Testis (tissue), 2 donors: ENCODE measurements at regions not wholly inside any gene's neighbourhood (a gene's known extent, or its start where the extent isn't known, plus 50 kb on each side); places are given as distances from the start of the nearest gene placed in this dataset.
"Not testable (repeated sequence)": the region's sequence is repeated elsewhere in the genome, so short reads cannot be mapped to it uniquely, and the experiment has no call there.

Source experiments
- DNase-seq: peaks from one replicate; pipeline ENCODE4 v3.0.0-alpha.2; 2019
- H3K27ac ChIP-seq, 2 donors: fragments of 200-600 bp; sonication (generic); one replicate each; pipeline ENCODE4 v1.5.1; 2019
- H3K27me3 ChIP-seq: fragments of 200-600 bp; sonication (generic); one replicate; pipeline ENCODE4 v1.5.1; 2019
- H3K36me3 ChIP-seq: fragments of 200-600 bp; sonication (generic); one replicate; pipeline ENCODE4 v1.5.1; 2017; ENCODE audit warnings: low read depth; ENCODE audit errors: missing control alignments
- H3K4me1 ChIP-seq: fragments of 200-600 bp; sonication (generic); one replicate; pipeline ENCODE4 v1.5.1; 2019
- H3K4me3 ChIP-seq, 2 donors: fragments of 200-600 bp; sonication (generic); one replicate each; pipeline ENCODE4 v1.5.1; 2017 to 2019
- H3K9me3 ChIP-seq: fragments of 200-600 bp; sonication (generic); one replicate; pipeline ENCODE4 v1.5.1; 2017
- POLR2A ChIP-seq: fragments of 450-650 bp; IDR thresholded peaks from one replicate; pipeline ENCODE4 v1.6.1; 2017; ENCODE audit warnings: antibody characterized with exemption, mild to moderate bottlenecking, moderate library complexity
- WGBS, 2 donors: methylation state at CpG; one replicate each; pipeline ENCODE4 v1.1.5; 2018; 5-methylcytosine and 5-hydroxymethylcytosine counted together
- intact Hi-C: fragments of 100-400 bp; cut with DNase I; formaldehyde crosslinking; loops from one replicate; pipeline ENCODE4 v1.15.1; 2023; ENCODE audit warnings: low total_unique reads
- TF ChIP-seq, protein P1 (sequence below), 3 experiments: fragments of 450-650 bp in 2 of 3; fragments of 200-600 bp in 1 of 3; sonication (generic) in 1 of 3; IDR thresholded peaks; one replicate each; pipeline ENCODE4 v1.5.1; 2016 to 2019; ENCODE audit warnings: antibody characterized with exemption in 3 of 3, mild to moderate bottlenecking in 2 of 3, moderate library complexity in 1 of 3

DNA sequence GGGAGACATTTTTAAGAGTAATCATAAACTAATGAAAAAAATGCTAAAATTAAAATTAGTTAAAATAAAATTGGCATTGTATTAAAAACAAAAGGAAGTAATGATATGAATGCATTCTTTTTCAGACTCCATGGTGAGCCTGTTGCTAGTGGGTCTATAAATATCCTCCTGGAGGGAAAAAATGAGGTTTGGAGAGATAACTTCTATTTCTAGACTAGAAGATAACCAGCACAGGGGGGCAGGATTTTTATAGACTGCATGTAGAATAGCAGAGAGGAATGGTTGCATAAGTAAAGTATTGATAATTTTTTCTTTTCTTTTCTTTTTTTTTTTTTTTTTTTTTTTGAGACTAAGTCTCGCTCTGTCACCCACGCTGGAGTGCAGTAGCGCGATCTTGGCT, 835.8 kb upstream of the VRK2 start:
- Histone ChIP-seq H3K9me3 (no peaks in the 10 kb centered on the region), H3K27ac (no peak overlapping the region), H3K4me3 (no peak overlapping the region), H3K27me3 (no peaks in the 10 kb centered on the region), H3K36me3 (no peaks in the 10 kb centered on the region), H3K4me1 (no peaks in the 10 kb centered on the region)
- TF ChIP-seq, protein P1, sequence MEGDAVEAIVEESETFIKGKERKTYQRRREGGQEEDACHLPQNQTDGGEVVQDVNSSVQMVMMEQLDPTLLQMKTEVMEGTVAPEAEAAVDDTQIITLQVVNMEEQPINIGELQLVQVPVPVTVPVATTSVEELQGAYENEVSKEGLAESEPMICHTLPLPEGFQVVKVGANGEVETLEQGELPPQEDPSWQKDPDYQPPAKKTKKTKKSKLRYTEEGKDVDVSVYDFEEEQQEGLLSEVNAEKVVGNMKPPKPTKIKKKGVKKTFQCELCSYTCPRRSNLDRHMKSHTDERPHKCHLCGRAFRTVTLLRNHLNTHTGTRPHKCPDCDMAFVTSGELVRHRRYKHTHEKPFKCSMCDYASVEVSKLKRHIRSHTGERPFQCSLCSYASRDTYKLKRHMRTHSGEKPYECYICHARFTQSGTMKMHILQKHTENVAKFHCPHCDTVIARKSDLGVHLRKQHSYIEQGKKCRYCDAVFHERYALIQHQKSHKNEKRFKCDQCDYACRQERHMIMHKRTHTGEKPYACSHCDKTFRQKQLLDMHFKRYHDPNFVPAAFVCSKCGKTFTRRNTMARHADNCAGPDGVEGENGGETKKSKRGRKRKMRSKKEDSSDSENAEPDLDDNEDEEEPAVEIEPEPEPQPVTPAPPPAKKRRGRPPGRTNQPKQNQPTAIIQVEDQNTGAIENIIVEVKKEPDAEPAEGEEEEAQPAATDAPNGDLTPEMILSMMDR (IDR thresholded peaks at IDR 0.05): no peak
- WGBS, 2 donors: 74% methylated on average over 4 of the region's 4 CpGs
- no peak for DNase-seq
- intact Hi-C loops: no loop called here

DNA sequence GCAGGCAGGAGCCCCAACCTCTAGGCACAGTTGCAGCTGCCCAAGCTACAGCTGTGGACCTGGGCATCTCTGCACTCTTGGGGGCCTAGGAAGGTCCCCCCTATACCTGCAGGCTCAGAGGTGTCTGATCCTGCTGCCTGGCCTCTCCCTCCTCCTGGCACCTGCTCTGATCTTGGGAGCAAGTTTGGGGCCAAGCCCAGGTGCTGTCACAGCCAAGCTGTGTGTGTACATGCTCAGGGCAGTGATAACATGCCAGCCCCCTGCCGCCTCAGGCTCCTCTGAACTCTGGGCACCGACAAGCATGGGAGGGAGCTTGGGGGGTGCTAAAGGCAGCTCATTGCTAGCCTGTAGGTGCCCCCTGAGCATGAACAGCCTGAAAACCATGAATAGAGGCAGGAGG, 829.6 kb upstream of the VRK2 start:
- Histone ChIP-seq H3K4me3 (no peak overlapping the region), H3K9me3 (no peaks in the 10 kb centered on the region), H3K36me3 (no peaks in the 10 kb centered on the region), H3K4me1 (no peaks in the 10 kb centered on the region), H3K27me3 (no peaks in the 10 kb centered on the region), H3K27ac (no peak overlapping the region)
- no peak for DNase-seq
- WGBS, 2 donors: 100% methylated on average over 2 of the region's 2 CpGs; no CpG with 5 or more reads in 1 of the 2 donors
- intact Hi-C loops: no loop called here
- TF ChIP-seq, protein P1 (IDR thresholded peaks at IDR 0.05): no peak
- TF ChIP-seq POLR2A: no peak

DNA sequence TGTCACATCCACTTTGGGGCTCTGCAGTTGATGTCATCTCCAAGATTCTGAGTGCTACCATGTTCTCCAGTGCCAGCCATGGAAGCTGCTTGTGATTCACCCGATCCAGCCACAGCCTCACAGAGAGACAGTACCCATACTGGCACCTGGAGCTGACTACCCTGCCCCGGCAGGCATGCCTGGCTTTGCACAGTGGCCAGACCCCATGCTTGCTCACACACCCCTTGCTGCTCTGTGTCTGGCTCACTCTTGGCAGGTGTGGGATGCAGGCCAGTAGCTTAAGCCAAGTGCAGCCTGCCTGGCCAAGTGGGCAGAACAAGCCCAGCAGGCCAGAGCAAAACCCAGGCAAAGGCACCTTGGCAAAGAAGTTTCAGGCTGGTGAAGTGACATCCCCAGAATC, 828.4 kb upstream of the VRK2 start:
- Histone ChIP-seq H3K9me3 (no peaks in the 10 kb centered on the region), H3K4me1 (no peaks in the 10 kb centered on the region), H3K27me3 (no peaks in the 10 kb centered on the region), H3K27ac (no peak overlapping the region), H3K4me3 (no peak overlapping the region), H3K36me3 (no peaks in the 10 kb centered on the region)
- intact Hi-C loops: no loop called here
- 76% methylated on average over 2 of the region's 2 CpGs; no CpG with 5 or more reads in 1 of the 2 donors for WGBS, 2 donors
- TF ChIP-seq POLR2A: no peak
- TF ChIP-seq, protein P1 (IDR thresholded peaks at IDR 0.05): no peak
- DNase-seq: no peak

DNA sequence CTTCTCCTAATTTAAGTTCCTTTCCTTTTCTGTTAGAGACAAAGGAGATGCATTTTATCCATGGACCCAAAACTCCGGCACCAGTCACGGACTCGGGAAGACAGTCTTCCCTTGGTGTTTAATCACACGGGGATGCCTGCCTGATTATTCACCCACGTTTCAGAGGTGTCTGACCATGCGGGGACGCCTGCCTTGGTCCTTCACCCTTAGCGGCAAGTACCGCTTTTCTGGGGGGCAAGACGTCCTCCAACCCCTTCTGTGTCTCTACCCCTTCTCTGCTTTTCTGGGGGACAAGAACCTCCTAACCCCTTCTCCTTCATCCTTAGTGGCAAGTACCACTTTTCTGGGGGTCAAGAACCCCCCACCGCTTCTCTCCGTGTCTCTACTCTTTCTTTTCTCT, 816.9 kb upstream of the VRK2 start:
- H3K4me3 ChIP-seq, H3K9me3 ChIP-seq, DNase-seq, H3K36me3 ChIP-seq, H3K27ac ChIP-seq, H3K27me3 ChIP-seq, H3K4me1 ChIP-seq, intact Hi-C loops: not testable (repeated sequence)
- WGBS, 2 donors: 91 to 92% methylated on average over 12 of the region's 12 CpGs

DNA sequence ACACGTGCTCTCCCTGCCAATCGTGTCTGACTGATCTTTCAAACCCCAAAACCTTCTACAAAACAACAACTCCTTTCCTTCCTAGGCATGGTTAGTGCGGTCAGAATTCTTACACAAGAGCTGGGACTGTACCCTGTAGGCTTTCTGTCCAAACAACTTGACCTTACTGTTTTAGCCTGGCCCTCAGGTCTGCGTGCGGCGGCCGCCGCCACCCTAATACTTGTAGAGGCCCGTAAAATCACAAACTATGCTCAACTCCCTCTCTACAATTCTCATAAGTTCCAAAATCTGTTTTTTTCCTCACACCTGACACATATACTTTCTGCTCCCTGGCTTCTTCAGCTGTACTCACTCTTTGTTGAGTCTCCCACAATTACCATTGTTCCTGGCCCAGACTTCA, 814.3 kb upstream of the VRK2 start:
- WGBS, 2 donors: 91 to 95% methylated on average over 9 of the region's 9 CpGs
- H3K27ac ChIP-seq, H3K36me3 ChIP-seq, DNase-seq, H3K4me3 ChIP-seq, H3K4me1 ChIP-seq, H3K9me3 ChIP-seq, H3K27me3 ChIP-seq, intact Hi-C loops: not testable (repeated sequence)

DNA sequence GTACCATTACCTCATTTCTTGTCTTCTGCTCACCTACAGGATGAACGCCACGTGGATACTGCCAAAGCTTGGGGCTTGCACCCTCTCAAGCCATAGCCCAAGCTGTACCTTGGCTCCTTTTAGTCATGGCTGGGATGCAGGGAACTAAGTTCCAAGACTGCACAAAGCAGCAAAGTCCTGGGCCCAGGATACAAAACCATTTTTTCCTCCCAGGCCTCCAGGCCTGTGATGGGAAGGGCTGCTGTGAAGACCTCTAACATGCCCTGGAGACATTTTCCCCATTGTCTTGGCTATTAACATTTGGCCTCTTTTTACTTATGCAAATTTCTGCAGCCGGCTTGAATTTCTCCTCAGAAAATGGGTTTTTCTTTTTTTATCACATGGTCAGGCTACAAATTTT, 795.1 kb upstream of the VRK2 start:
- H3K36me3 ChIP-seq, H3K27ac ChIP-seq, H3K4me3 ChIP-seq, intact Hi-C loops, H3K27me3 ChIP-seq, DNase-seq, H3K4me1 ChIP-seq, H3K9me3 ChIP-seq: not testable (repeated sequence)
- WGBS, 2 donors: 78 to 88% methylated on average over 3 of the region's 3 CpGs

DNA sequence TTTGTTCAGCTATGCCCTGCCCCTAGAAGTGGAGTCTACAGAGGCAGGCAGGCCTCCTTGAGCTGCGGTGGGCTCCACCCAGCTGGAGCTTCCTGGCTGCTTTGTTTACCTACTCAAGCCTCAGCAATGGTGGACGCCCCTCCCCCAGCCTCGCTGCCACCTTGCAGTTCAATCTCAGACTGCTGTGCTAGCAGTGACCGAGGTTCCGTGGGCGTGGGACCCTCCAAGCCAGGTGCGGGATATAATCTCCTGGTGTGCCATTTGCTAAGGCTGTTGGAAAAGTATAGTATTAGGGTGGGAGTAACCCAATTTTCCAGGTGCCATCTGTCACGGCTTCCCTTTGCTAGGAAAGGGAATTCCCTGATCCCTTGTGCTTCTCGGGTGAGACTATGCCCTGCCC, 770.2 kb upstream of the VRK2 start:
- H3K27ac ChIP-seq, H3K4me1 ChIP-seq, H3K9me3 ChIP-seq, H3K27me3 ChIP-seq, intact Hi-C loops, DNase-seq, H3K36me3 ChIP-seq, H3K4me3 ChIP-seq: not testable (repeated sequence)
- WGBS, 2 donors: 88 to 92% methylated on average over 9 of the region's 9 CpGs
